GM23338 (cell line): ENCODE measurements at regions not wholly inside any gene's neighbourhood (a gene's known extent, or its start where the extent isn't known, plus 50 kb on each side); places are given as distances from the start of the nearest gene placed in this dataset.

Experiments used
- ATAC-seq: fragments of 200-7000 bp; cut with Tn5 transposase; 3 replicates; pipeline ENCODE4 v1.9.1; 2020
- DNase-seq: peaks from one replicate; pipeline ENCODE4 v3.0.0-alpha.2; 2015; ENCODE audit warnings: low spot score
- H2AFZ ChIP-seq: fragments of 200-600 bp; sonication (generic); 2 replicates; pipeline ENCODE4 v1.8.0; 2016; ENCODE audit warnings: antibody characterized with exemption, mild to moderate bottlenecking, moderate library complexity
- H3F3A ChIP-seq: fragments of 200-600 bp; sonication (generic); replicated peaks from 2 replicates; pipeline ENCODE4 v1.8.0; 2017; ENCODE audit warnings: antibody characterized with exemption, mixed run types, low read depth
- H3K27ac ChIP-seq: fragments of 200-600 bp; sonication (generic); 2 replicates; pipeline ENCODE4 v1.6.1; 2016; ENCODE audit warnings: low read depth
- H3K27me3 ChIP-seq: fragments of 200-600 bp; sonication (generic); 2 replicates; pipeline ENCODE4 v1.8.0; 2016; ENCODE audit warnings: mild to moderate bottlenecking, mixed run types, moderate library complexity; ENCODE audit not compliant: insufficient read depth
- H3K36me3 ChIP-seq: fragments of 200-600 bp; sonication (generic); 2 replicates; pipeline ENCODE4 v1.8.0; 2016; ENCODE audit warnings: mild to moderate bottlenecking; ENCODE audit not compliant: insufficient read depth
- H3K4me1 ChIP-seq: fragments of 200-600 bp; sonication (generic); 2 replicates; pipeline ENCODE4 v1.8.0; 2016; ENCODE audit warnings: mild to moderate bottlenecking, moderate library complexity; ENCODE audit not compliant: insufficient read depth
- H3K4me2 ChIP-seq: fragments of 200-600 bp; sonication (generic); 2 replicates; pipeline ENCODE4 v1.7.1; 2017; ENCODE audit warnings: mixed run types
- H3K4me3 ChIP-seq: fragments of 200-600 bp; sonication (generic); 2 replicates; pipeline ENCODE4 v1.6.1; 2016; ENCODE audit warnings: mixed run types
- H3K79me2 ChIP-seq: fragments of 200-600 bp; sonication (generic); replicated peaks from 2 replicates; pipeline ENCODE4 v1.8.0; 2017; ENCODE audit warnings: mild to moderate bottlenecking; ENCODE audit not compliant: insufficient read depth
- H3K9me2 ChIP-seq: fragments of 200-600 bp; sonication (generic); 2 replicates; pipeline ENCODE4 v1.8.0; 2017; ENCODE audit not compliant: insufficient read depth
- H4K20me1 ChIP-seq: fragments of 200-600 bp; sonication (generic); replicated peaks from 2 replicates; pipeline ENCODE4 v1.8.0; 2017; ENCODE audit warnings: mild to moderate bottlenecking; ENCODE audit not compliant: insufficient read depth
- H3K27ac Mint-ChIP-seq: 2 replicates; pipeline ENCODE4 v1.8.0; 2020; ENCODE audit warnings: inconsistent platforms, mild to moderate bottlenecking, moderate library complexity, mixed read lengths
- H3K27me3 Mint-ChIP-seq: 3 replicates; pipeline ENCODE4 v1.8.0; 2022; ENCODE audit warnings: low read depth, mild to moderate bottlenecking, moderate library complexity, mixed read lengths, inconsistent platforms; ENCODE audit not compliant: insufficient read depth, poor library complexity
- H3K36me3 Mint-ChIP-seq: 3 replicates; pipeline ENCODE4 v1.8.0; 2021; ENCODE audit warnings: low read depth, mild to moderate bottlenecking, inconsistent platforms, moderate library complexity, mixed read lengths
- H3K4me1 Mint-ChIP-seq: 3 replicates; pipeline ENCODE4 v1.8.0; 2020; ENCODE audit warnings: mild to moderate bottlenecking, inconsistent platforms, mixed read lengths
- H3K4me3 Mint-ChIP-seq: 3 replicates; pipeline ENCODE4 v1.8.0; 2021; ENCODE audit warnings: moderate library complexity, mild to moderate bottlenecking, inconsistent platforms, mixed read lengths
- H3K9me3 Mint-ChIP-seq: 3 replicates; pipeline ENCODE4 v1.8.0; 2020; ENCODE audit warnings: moderate library complexity, mild to moderate bottlenecking, inconsistent platforms, mixed read lengths
- CREB1 ChIP-seq: fragments of 250-450 bp; sonication (Bioruptor Pico); IDR thresholded peaks from 2 replicates; pipeline ENCODE4 v1.5.0; 2020; ENCODE audit warnings: low read depth, mild to moderate bottlenecking, moderate library complexity
- CTCF ChIP-seq, 2 experiments: fragments of 200-600 bp in 1 of 2; sonication (generic) in 1 of 2; conservative IDR thresholded peaks; 2 replicates each; pipeline versions ENCODE4 v1.5.1 to v1.6.1; 2016 to 2017; ENCODE audit warnings: antibody characterized with exemption in 2 of 2, low read depth in 2 of 2, mild to moderate bottlenecking in 2 of 2, moderate library complexity in 1 of 2
- ETS1 ChIP-seq: IDR thresholded peaks from 2 replicates; pipeline ENCODE4 v1.6.1; 2016; ENCODE audit warnings: antibody characterized with exemption
- EZH2 ChIP-seq: fragments of 200-600 bp; sonication (generic); IDR thresholded peaks from one replicate; pipeline ENCODE4 v1.8.0; 2017; ENCODE audit warnings: antibody characterized with exemption, mild to moderate bottlenecking, low read depth; ENCODE audit not compliant: unreplicated experiment
- EZH2phosphoT487 ChIP-seq: fragments of 200-600 bp; sonication (generic); IDR thresholded peaks from one replicate; pipeline ENCODE4 v1.8.1; 2018; ENCODE audit warnings: antibody characterized with exemption; ENCODE audit not compliant: unreplicated experiment
- JUNB ChIP-seq: IDR thresholded peaks from one replicate; pipeline ENCODE4 v1.6.1; 2016; ENCODE audit warnings: antibody characterized with exemption; ENCODE audit not compliant: unreplicated experiment
- NANOG ChIP-seq: IDR thresholded peaks from 2 replicates; pipeline ENCODE4 v1.6.1; 2016; ENCODE audit warnings: antibody characterized with exemption, borderline replicate concordance
- POLR2AphosphoS5 ChIP-seq: IDR thresholded peaks from 2 replicates; pipeline ENCODE4 v1.6.1; 2016; ENCODE audit warnings: antibody characterized with exemption, low read depth
- REST ChIP-seq: IDR thresholded peaks from one replicate; pipeline ENCODE4 v1.6.1; 2018; ENCODE audit warnings: antibody characterized with exemption; ENCODE audit not compliant: unreplicated experiment
- STAT1 ChIP-seq: IDR thresholded peaks from one replicate; pipeline ENCODE4 v1.6.1; 2016; ENCODE audit warnings: antibody characterized with exemption; ENCODE audit not compliant: unreplicated experiment
- ZNF114 ChIP-seq: fragments of 250-450 bp; sonication (Bioruptor Pico); IDR thresholded peaks from 2 replicates; pipeline ENCODE4 v1.5.0; 2020; ENCODE audit warnings: mild to moderate bottlenecking, moderate library complexity
- ZNF331 ChIP-seq: fragments of 250-450 bp; sonication (Bioruptor Pico); IDR thresholded peaks from 2 replicates; pipeline ENCODE4 v1.5.0; 2020; ENCODE audit warnings: low read depth, mild to moderate bottlenecking, moderate library complexity

- no peaks in the 10 kb centered on the region for H3F3A ChIP-seq
- Mint-ChIP-seq H3K9me3 (no peaks in the 10 kb centered on the region; the same call in 2 of the 3 replicates), H3K4me3 (no peak overlapping the region), H3K36me3 (no peaks in the 10 kb centered on the region), H3K27me3 (no peaks in the 10 kb centered on the region), H3K4me1 (peaks cover 3% of the 10 kb centered on the region; the same call in 1 of the 3 replicates), H3K27ac (no peak overlapping the region)
- no peaks in the 10 kb centered on the region for H3K4me1 ChIP-seq
- H3K9me2 ChIP-seq, result peaks cover 5% of the 10 kb centered on the region; the same call in 1 of the 2 replicates
- ATAC-seq (no peak), DNase-seq (no peak)
- H3K4me3 ChIP-seq, result no peak overlapping the region
- H3K36me3 ChIP-seq, result no peaks in the 10 kb centered on the region
- no peak overlapping the region for H2AFZ ChIP-seq
- TF ChIP-seq STAT1 (no peak), JUNB (no peak), NANOG (no peak), CTCF (conservative IDR thresholded peaks at IDR 0.05; ENCODE audit: low read depth in 2 of 2) (no peak), EZH2 (no peak)
- H4K20me1 ChIP-seq, result no peaks in the 10 kb centered on the region
- H3K27me3 ChIP-seq, result no peaks in the 10 kb centered on the region
- H3K4me2 ChIP-seq, result no peak overlapping the region
- no peak overlapping the region for H3K27ac ChIP-seq
- H3K79me2 ChIP-seq, result no peaks in the 10 kb centered on the region
Observed at GRCh38 chr10:122780391-122780790, 65.3 kb downstream of the CUZD1 start.

- H3K27ac ChIP-seq, result no peak overlapping the region
- H3K79me2 ChIP-seq, result no peaks in the 10 kb centered on the region
- no peak for DNase-seq
- no peak overlapping the region for H3K4me2 ChIP-seq
- no peaks in the 10 kb centered on the region for H3K4me1 ChIP-seq
- no peak for TF ChIP-seq CREB1 (CRISPR knock-in tag)
- peaks cover 3% of the 10 kb centered on the region; the same call in 1 of the 3 replicates for H3K4me1 Mint-ChIP-seq
- peaks cover 5% of the 10 kb centered on the region; the same call in 1 of the 2 replicates for H3K9me2 ChIP-seq
- H3K27me3 ChIP-seq, result no peaks in the 10 kb centered on the region
- H3K9me3 Mint-ChIP-seq, result no peaks in the 10 kb centered on the region; the same call in 2 of the 3 replicates
- no peak overlapping the region for H2AFZ ChIP-seq
- no peaks in the 10 kb centered on the region for H3K27me3 Mint-ChIP-seq
- no peaks in the 10 kb centered on the region for H3K36me3 Mint-ChIP-seq
- no peaks in the 10 kb centered on the region for H3F3A ChIP-seq
- H3K27ac Mint-ChIP-seq, result no peak overlapping the region
- peak; percentile 67 for ATAC-seq
- H4K20me1 ChIP-seq, result no peaks in the 10 kb centered on the region
- H3K4me3 ChIP-seq, result no peak overlapping the region
- no peak overlapping the region for H3K4me3 Mint-ChIP-seq
- H3K36me3 ChIP-seq, result no peaks in the 10 kb centered on the region
Observed at GRCh38 chr10:122779924-122780323, 65.7 kb downstream of the CUZD1 start.

- Histone ChIP-seq H3K27ac (no peak overlapping the region), H2AFZ (no peak overlapping the region), H3K79me2 (no peaks in the 10 kb centered on the region), H3K4me2 (no peak overlapping the region), H4K20me1 (no peaks in the 10 kb centered on the region), H3K9me2 (peaks cover 8% of the 10 kb centered on the region), H3K27me3 (no peaks in the 10 kb centered on the region), H3K36me3 (no peaks in the 10 kb centered on the region), H3K4me1 (no peaks in the 10 kb centered on the region), H3K4me3 (no peak overlapping the region), H3F3A (no peaks in the 10 kb centered on the region)
- Mint-ChIP-seq H3K9me3 (no peaks in the 10 kb centered on the region; the same call in 2 of the 3 replicates), H3K27ac (no peak overlapping the region), H3K4me1 (peaks cover 3% of the 10 kb centered on the region; the same call in 1 of the 3 replicates), H3K36me3 (no peaks in the 10 kb centered on the region), H3K27me3 (peaks cover under 1% of the 10 kb centered on the region), H3K4me3 (no peak overlapping the region)
- DNase-seq (no peak), ATAC-seq (no peak; the same call in 2 of the 3 replicates)
- TF ChIP-seq ZNF114 (CRISPR knock-in tag) (no peak), REST (no peak), EZH2phosphoT487 (no peak), ETS1 (no peak), JUNB (no peak), STAT1 (no peak), NANOG (no peak), EZH2 (no peak), CREB1 (CRISPR knock-in tag) (no peak), POLR2AphosphoS5 (no peak), ZNF331 (CRISPR knock-in tag) (no peak)
Observed at GRCh38 chr10:122777515-122778059, 68.1 kb downstream of the CUZD1 start.
